GM06990 (cell line): ENCODE measurements at regions not wholly inside any gene's neighbourhood (a gene's known extent, or its start where the extent isn't known, plus 50 kb on each side); places are given as distances from the start of the nearest gene placed in this dataset.

Source experiments
- DNase-seq: peaks from one replicate; pipeline ENCODE4 v3.0.0-alpha.2; 2011; ENCODE audit not compliant: insufficient read length; ENCODE audit errors: extremely low read depth
- H3K27me3 ChIP-seq: replicated peaks from 2 replicates; pipeline ENCODE4 v1.6.0; 2011; ENCODE audit warnings: low read length; ENCODE audit not compliant: control insufficient read depth, insufficient read depth
- H3K36me3 ChIP-seq: 2 replicates; pipeline ENCODE4 v1.5.1; 2011; ENCODE audit warnings: low read length; ENCODE audit not compliant: control insufficient read depth, insufficient read depth
- H3K4me3 ChIP-seq: replicated peaks from 2 replicates; pipeline ENCODE4 v1.5.1; 2011; ENCODE audit warnings: low read depth, mild to moderate bottlenecking, control low read depth, low read length
- TF ChIP-seq, protein P1 (sequence below): IDR thresholded peaks from 2 replicates; pipeline ENCODE4 v1.5.1; 2011; ENCODE audit warnings: low read length, control low read depth, mild to moderate bottlenecking, inconsistent platforms; ENCODE audit not compliant: insufficient read depth, poor library complexity, severe bottlenecking

DNA sequence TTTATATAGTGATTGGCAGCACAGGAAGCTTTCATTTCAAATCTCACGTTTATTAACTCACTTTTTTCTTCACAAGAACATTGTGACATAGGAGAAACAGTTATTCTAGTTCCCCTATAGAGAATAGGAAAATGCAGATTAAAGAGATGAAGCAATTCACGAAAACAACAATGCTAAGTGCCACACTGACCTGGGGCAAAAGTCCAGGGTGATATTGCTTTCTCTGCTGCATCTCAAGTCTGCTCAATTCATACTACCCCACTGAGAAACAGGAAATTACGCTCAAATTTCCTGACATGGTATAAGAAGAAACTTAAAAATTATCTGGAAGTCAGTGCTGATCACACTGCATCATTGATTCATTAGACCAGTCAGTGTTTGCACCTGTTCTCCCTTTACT, 66.7 kb upstream of the SEMA6D start:
- no peaks in the 10 kb centered on the region for H3K27me3 ChIP-seq
- no peak overlapping the region for H3K4me3 ChIP-seq
- TF ChIP-seq, protein P1, sequence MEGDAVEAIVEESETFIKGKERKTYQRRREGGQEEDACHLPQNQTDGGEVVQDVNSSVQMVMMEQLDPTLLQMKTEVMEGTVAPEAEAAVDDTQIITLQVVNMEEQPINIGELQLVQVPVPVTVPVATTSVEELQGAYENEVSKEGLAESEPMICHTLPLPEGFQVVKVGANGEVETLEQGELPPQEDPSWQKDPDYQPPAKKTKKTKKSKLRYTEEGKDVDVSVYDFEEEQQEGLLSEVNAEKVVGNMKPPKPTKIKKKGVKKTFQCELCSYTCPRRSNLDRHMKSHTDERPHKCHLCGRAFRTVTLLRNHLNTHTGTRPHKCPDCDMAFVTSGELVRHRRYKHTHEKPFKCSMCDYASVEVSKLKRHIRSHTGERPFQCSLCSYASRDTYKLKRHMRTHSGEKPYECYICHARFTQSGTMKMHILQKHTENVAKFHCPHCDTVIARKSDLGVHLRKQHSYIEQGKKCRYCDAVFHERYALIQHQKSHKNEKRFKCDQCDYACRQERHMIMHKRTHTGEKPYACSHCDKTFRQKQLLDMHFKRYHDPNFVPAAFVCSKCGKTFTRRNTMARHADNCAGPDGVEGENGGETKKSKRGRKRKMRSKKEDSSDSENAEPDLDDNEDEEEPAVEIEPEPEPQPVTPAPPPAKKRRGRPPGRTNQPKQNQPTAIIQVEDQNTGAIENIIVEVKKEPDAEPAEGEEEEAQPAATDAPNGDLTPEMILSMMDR: no peak
- no peak for DNase-seq
- no peaks in the 10 kb centered on the region for H3K36me3 ChIP-seq

DNA sequence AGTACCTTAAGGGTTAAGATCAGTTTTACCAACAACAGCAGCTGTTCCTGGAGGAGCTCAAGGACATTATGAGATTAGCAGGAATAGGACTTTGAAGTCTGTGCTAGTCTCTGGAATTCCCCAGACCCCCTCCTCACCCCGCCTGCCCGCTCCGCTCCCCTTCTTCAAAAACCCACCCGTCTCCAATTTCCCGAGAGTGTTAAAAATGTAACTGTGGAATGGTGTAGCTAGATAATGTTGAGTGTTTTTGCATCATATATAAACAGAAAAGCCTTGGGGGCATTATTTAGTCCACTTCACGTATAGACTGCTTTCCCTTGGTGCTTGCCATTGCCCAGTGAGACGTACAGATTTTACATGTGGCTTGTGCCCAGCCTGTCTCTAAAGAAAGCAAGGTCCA, 65.0 kb upstream of the SEMA6D start:
- no peaks in the 10 kb centered on the region for H3K27me3 ChIP-seq
- TF ChIP-seq, protein P1: no peak
- no peak for DNase-seq

DNA sequence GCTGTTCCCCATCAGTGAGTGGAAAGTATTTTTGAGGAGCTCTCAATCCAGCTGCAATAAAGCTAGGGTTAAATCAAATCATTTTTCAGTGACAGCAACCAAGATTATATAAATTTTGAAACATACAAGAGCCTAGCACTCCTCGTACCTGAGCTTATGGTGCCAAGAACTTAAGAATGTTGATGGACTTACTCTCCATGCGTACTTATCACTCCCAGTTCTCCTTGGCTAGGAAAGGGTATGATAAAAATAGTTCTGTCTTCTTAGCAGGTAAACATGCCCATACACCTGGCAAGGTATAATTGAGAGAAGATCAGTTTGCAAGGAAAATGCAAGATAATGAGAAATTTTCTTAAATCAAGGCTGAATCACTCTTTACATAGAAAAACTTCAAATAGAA, 64.5 kb upstream of the SEMA6D start:
- H3K36me3 ChIP-seq: no peaks in the 10 kb centered on the region
- no peaks in the 10 kb centered on the region for H3K27me3 ChIP-seq
- DNase-seq: no peak
- H3K4me3 ChIP-seq: no peak overlapping the region
- TF ChIP-seq, protein P1: no peak

More for the DNA sequence above, 65.0 kb upstream of the SEMA6D start:
- Histone ChIP-seq H3K36me3 (no peaks in the 10 kb centered on the region), H3K4me3 (no peak overlapping the region)

DNA sequence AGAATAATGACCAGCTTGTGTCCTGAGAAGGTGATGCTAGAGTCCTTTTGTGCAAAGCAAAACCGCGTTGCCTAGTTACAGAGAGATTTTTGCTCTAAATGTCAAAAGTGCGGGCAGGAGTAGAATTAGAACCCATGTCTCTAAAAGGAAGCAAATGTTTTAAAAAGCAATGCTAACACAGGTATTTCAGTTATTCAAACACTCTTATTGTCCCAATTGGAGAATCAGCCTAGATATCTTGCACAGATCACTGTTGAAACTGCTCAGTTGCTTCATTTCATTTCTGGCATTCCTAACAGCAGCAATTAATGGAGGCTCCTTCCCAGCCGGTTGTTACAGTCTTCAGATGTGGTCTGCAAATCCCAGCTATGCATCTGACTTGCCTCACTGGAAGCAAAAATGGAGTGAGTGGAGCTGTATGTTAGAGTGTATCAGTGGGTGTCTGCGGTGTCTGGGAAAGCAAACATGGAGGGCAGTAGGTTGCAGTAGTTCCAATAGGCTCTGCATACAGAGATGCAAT, 55.6 kb upstream of the SEMA6D start:
- Histone ChIP-seq H3K36me3 (no peaks in the 10 kb centered on the region), H3K4me3 (no peak overlapping the region), H3K27me3 (no peaks in the 10 kb centered on the region)
- TF ChIP-seq, protein P1: no peak
- no peak for DNase-seq

DNA sequence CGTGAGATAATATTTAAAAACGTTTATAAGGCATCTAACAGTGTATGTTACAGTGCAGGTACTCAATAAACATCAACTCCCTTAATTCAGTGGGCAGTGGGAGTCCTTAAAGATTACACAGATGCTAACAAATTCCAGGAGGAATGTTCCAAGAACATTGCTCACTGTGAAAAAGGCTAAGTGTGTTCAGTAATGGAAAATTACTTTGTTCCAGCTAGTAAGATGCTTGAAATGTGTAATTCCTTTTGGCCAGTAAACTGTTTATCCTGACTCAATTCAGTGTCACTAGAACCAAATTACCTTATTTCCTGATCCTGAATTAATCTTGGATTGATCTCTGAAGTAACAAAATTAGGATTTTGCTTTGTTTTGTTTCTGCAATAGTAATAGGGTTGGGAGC, 54.2 kb upstream of the SEMA6D start:
- no peak overlapping the region for H3K4me3 ChIP-seq
- TF ChIP-seq, protein P1: no peak
- DNase-seq: no peak
- no peaks in the 10 kb centered on the region for H3K27me3 ChIP-seq
- H3K36me3 ChIP-seq: no peaks in the 10 kb centered on the region
